ENCODE measurements at regions not wholly inside any gene's neighbourhood (a gene's known extent, or its start where the extent isn't known, plus 50 kb on each side); places are given as distances from the start of the nearest gene placed in this dataset.

DNA sequence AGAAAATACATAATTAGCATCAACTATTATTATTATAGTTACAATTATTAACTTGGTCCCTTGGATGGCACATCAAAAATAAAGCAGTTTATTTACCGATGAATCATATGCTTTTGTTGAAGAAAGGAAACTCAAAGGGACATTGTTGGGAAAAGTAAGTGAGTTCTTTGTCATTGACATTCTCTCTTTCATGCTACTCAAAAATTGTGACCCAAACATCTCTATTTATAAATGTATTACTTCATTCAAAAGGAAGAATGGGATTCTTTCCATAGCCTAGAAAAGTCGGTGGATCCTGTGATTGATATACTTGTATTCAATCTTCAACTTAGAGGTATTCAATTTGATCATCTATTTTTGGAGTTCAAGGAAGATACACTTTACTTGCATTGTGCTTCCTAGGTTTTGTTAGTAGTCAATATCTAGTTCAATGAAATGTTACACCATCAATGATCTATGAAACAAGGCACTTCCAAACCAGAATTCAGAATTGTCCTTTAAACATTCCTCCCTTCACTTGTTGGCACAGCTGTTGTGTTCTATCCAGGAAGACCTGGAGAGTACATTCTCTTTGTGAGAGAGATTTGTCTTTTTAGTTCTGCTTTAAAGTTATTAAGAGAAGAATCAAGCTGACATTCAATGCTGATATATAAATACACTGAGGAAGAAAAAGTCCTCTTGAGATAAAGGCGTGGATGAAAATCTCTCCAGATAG, 235.2 kb downstream of the TMEM26 start:
- TF ChIP-seq, protein P1, sequence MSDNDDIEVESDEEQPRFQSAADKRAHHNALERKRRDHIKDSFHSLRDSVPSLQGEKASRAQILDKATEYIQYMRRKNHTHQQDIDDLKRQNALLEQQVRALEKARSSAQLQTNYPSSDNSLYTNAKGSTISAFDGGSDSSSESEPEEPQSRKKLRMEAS (IDR thresholded peaks at IDR 0.05), result no peak
- TF ChIP-seq HNF4G (IDR thresholded peaks at IDR 0.05), result no peak
- TF ChIP-seq, protein P2, sequence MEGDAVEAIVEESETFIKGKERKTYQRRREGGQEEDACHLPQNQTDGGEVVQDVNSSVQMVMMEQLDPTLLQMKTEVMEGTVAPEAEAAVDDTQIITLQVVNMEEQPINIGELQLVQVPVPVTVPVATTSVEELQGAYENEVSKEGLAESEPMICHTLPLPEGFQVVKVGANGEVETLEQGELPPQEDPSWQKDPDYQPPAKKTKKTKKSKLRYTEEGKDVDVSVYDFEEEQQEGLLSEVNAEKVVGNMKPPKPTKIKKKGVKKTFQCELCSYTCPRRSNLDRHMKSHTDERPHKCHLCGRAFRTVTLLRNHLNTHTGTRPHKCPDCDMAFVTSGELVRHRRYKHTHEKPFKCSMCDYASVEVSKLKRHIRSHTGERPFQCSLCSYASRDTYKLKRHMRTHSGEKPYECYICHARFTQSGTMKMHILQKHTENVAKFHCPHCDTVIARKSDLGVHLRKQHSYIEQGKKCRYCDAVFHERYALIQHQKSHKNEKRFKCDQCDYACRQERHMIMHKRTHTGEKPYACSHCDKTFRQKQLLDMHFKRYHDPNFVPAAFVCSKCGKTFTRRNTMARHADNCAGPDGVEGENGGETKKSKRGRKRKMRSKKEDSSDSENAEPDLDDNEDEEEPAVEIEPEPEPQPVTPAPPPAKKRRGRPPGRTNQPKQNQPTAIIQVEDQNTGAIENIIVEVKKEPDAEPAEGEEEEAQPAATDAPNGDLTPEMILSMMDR (IDR thresholded peaks at IDR 0.05; ENCODE audit: low read depth, low read length, missing input control), result no peak
- TF ChIP-seq, protein P3, sequence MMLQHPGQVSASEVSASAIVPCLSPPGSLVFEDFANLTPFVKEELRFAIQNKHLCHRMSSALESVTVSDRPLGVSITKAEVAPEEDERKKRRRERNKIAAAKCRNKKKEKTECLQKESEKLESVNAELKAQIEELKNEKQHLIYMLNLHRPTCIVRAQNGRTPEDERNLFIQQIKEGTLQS (IDR thresholded peaks at IDR 0.05), result no peak
- TF ChIP-seq TAF1 (conservative IDR thresholded peaks at IDR 0.05), result no peak
- TF ChIP-seq JUND (IDR thresholded peaks at IDR 0.05), result no peak
- TF ChIP-seq GABPA (IDR thresholded peaks at IDR 0.05 in 1 of 2, conservative IDR thresholded peaks at IDR 0.05 in 1 of 2), result no peak
- TF ChIP-seq, protein P4, sequence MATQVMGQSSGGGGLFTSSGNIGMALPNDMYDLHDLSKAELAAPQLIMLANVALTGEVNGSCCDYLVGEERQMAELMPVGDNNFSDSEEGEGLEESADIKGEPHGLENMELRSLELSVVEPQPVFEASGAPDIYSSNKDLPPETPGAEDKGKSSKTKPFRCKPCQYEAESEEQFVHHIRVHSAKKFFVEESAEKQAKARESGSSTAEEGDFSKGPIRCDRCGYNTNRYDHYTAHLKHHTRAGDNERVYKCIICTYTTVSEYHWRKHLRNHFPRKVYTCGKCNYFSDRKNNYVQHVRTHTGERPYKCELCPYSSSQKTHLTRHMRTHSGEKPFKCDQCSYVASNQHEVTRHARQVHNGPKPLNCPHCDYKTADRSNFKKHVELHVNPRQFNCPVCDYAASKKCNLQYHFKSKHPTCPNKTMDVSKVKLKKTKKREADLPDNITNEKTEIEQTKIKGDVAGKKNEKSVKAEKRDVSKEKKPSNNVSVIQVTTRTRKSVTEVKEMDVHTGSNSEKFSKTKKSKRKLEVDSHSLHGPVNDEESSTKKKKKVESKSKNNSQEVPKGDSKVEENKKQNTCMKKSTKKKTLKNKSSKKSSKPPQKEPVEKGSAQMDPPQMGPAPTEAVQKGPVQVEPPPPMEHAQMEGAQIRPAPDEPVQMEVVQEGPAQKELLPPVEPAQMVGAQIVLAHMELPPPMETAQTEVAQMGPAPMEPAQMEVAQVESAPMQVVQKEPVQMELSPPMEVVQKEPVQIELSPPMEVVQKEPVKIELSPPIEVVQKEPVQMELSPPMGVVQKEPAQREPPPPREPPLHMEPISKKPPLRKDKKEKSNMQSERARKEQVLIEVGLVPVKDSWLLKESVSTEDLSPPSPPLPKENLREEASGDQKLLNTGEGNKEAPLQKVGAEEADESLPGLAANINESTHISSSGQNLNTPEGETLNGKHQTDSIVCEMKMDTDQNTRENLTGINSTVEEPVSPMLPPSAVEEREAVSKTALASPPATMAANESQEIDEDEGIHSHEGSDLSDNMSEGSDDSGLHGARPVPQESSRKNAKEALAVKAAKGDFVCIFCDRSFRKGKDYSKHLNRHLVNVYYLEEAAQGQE (IDR thresholded peaks at IDR 0.05), result no peak
- TF ChIP-seq HNF4A (conservative IDR thresholded peaks at IDR 0.05), result no peak
- no peak for TF ChIP-seq RAD21 (IDR thresholded peaks at IDR 0.05)
- no peak for TF ChIP-seq RXRA (IDR thresholded peaks at IDR 0.05)
- TF ChIP-seq FOXA1 (IDR thresholded peaks at IDR 0.05), result no peak
- no peak for TF ChIP-seq EGR1 (IDR thresholded peaks at IDR 0.05; ENCODE audit: low read depth in 2 of 2)

Measured in liver (tissue), 3 donors.